NCI-H1417 (cell line): ENCODE measurements at regions not wholly inside any gene's neighbourhood (a gene's known extent, or its start where the extent isn't known, plus 50 kb on each side); places are given as distances from the start of the nearest gene placed in this dataset.
"Not testable (repeated sequence)": the region's sequence is repeated elsewhere in the genome, so short reads cannot be mapped to it uniquely, and the experiment has no call there.

Experiments used
- DNase-seq, 3 experiments: peaks; one replicate each; lab custom pipeline; 2025; lab: John Stamatoyannopoulos, UW

GRCh38 chr17:6257336-6257735 is 177.6 kb downstream of the AIPL1 start:
- DNase-seq = no peak

- DNase-seq = peak in 1 of 3 experiments; percentile 23
These were observed 179.6 kb downstream of the AIPL1 start for GRCh38 chr17:6255322-6255721.

GRCh38 chr17:6254036-6254435 is 180.9 kb downstream of the AIPL1 start:
- DNase-seq = no peak

DNA sequence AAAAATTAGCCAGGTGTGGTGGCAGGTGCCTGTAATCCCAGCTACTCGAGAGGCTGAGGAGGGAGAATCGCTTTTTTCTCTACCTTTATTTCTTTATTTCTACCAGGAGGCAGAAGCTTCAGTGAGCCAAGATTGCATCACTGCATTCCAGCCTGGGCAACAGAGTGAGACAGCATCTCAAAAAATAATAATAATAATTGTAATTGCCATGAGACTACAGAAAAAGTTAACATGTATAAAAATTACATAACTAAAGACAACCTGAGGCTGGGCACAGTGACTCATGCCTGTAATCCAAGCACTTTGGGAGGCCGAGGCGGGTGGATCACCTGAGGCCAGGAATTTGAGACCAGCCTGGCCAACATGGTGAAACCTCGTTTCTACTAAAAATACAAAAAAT is 181.5 kb downstream of the WSCD1 start:
- DNase-seq = not testable (repeated sequence)

DNA sequence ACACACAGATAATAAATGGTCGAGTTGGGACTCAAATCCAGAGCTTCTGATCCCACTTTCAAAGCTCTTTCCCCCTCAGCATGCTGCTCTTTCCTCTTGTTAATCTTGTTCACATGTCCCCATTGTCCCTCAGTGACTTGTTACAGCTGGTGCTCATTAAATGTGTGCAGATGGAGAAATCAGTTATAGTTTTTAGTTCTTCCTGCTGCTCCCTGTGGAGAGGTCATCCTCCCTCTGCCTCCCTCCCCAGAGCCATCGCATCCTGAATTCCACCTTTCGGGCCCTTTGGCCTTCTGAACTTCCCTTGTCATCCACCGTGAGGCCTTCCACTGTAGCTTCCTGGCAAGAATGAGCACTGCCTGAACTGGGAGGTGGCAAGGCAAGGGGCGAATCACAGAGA is 179.6 kb downstream of the WSCD1 start:
- DNase-seq = no peak

DNA sequence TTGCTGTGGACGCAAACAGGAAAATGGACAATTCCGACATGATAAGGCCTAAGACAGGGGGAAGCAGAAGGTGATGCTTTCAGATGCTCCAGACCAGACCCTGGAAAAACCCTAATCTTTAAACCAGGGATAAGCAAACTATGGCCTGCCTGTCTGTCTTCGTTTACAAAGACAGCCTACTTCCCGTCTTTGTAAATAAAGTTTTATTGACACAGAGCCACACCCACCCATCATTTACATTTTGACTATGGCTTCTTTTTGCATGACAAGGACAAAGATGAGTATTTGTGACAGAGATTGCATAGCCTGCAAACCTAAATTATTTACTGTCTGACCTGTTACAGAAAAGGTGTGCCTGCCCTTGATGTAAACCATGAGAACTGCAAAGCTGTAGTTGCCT is 177.9 kb downstream of the WSCD1 start:
- no peak for DNase-seq

- no peak for DNase-seq
These were observed 175.4 kb downstream of the WSCD1 start for GRCh38 chr17:6245301-6246177.

GRCh38 chr17:6244796-6245195 is 174.6 kb downstream of the WSCD1 start:
- DNase-seq = peak in 1 of 3 experiments; percentile 27

DNA sequence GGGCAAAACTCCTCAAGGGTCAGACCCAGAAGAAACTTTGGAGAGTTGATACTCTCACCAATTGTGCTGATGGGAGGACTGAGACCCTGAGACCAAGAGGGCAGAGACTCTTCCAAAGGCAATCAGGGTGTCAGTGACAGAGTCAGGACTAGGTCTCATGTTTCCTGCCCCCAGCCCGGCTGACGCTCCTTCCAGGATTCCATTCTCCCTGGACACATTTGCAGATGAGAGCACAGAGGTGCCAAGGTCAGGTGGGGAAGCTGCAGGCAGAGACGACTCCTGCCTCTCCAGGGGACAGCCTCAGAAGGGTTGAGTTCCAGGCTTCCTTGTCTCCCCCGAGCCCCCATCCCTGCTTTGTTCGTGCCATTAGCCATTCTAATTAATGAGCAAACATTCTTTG is 174.1 kb downstream of the WSCD1 start:
- no peak for DNase-seq

DNA sequence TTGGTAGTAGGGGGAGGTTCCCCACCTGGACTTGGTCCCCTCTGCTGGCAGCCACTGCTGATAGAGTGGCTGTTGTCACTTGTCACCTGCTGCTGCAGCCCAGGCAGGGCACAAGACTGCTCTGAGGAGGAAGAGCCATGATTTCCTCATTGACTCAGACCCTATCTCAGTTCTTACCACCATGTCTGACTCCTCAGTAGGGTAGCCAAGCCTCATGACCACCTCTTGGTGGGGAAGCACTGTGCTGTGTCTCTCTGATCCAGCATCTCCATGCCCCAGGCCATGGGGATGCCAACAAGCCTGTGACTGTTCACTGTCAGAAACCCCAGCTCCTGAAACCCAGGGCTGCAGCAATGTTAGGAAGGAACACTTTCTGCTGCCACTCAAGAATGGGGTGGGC is 173.0 kb downstream of the WSCD1 start:
- no peak for DNase-seq

DNA sequence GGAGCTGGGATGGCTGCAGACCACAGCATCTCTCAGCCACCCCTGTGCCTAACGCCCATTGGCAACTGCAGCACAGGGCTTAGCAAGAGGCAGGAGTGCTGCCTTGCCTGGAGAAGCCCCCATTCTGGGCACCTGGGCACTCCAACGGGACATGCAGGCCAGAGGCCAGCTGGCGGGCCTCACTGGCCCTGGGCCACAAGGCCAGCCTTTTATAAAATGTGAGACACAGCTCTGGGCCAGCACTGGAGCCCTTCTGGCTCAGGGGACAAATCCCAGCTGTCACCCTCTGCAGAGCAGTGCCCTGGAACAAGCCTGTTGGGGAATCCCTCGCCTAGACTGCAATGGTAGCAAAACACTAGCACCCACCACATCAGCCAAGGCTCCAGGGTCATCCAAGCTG is 171.8 kb downstream of the WSCD1 start:
- DNase-seq = no peak

DNA sequence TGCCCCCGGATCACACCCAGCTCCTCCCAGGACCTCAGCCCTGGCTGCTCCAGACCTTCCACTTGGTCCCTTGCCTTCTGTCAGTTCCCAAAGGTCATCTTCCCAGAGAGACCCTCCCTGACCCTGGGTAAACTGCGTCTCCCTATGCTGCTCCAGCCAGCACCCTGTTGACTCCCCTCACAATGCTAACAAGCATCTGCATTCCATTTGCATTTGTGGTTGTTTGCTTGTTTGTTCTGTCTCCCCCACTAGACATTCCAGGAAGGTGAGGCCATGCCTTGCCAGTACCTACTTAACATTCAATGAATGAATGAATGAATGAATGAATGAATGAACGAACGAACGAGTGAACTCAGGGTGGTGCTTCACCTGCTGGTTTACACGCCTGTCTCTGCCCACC is 171.2 kb downstream of the WSCD1 start:
- DNase-seq = no peak

DNA sequence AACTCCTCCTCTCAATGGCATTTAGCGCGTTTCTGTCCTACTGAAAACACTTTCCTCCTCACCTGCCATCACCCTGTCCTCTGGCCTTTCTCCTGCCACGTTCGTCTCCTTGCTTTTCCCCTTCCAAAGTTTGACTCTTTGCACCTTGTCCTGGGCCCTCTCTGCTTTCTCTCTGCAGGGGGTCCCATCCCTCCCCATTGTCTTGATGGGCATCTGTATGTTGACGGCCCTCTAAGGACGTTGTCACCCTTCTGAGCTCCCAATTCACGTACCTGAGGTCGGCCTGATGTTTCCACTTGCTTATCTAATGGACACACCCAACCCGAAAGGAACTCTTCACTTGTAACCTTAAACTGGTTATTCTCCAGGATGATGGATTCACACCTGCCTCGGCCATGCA is 170.4 kb downstream of the WSCD1 start:
- DNase-seq = no peak

DNA sequence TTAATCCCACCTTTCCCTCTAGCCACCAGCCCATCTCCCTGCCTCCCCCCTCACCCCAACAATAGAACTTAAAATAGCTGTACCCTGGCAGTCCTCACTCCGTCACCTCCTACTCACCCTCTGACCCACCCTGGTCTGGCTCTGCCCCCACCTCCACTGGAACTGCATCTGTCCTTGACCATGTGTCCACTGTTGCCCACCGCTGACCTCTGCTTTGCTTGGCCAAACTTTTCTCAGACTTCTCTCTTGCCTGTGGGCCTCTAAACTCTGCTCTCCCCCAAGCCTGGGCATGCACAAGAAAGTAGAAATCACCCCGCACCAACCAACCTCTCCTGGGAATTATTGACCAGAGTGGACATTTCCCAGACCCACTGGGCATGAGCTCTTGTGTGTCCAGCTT is 169.8 kb downstream of the WSCD1 start:
- DNase-seq = no peak

DNA sequence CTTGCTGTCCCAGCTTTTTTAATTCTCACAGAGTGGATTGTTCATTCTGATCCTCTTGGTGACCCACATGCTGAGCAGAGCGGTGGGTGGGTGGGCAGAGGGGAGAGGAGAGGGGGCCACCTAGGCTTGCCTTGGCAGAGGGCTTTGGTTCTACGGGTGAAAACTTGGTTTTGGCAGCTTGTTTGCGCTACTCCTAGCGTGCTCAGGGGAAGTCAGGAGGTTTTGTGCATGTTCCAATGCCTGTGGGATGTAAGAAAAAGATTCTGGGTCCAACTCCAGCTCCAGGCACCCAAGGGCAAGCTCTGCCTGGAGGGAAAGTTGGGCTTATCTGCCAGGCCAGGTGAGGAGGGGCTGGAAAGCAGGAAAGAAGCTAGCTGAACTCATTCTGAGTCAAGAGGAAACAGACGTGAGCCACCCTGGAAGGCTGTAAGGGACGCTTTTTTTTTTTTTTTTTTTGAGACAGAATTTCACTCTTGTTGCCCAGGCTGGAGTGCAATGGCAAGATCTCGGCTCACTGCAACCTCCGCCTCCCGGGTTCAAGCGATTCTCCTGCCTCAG is 169.1 kb downstream of the WSCD1 start:
- DNase-seq = no peak

- no peak for DNase-seq
These were observed 163.7 kb downstream of the WSCD1 start for GRCh38 chr17:6233856-6234255.

DNA sequence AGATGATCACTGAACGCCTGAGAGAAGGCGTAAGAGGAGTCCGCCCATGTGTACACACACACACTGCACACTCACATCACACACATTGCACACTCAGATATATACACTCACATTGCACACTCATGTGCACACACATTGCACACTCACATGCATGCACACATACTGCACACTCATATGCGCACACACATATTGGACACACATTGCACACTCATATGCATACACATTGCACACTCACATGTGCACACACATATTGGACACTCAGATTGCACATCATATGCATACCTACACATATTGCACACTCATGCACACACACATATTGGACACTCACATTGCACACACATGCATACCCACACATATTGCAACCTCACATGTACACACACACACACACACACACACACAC is 163.2 kb downstream of the WSCD1 start:
- DNase-seq = no peak

DNA sequence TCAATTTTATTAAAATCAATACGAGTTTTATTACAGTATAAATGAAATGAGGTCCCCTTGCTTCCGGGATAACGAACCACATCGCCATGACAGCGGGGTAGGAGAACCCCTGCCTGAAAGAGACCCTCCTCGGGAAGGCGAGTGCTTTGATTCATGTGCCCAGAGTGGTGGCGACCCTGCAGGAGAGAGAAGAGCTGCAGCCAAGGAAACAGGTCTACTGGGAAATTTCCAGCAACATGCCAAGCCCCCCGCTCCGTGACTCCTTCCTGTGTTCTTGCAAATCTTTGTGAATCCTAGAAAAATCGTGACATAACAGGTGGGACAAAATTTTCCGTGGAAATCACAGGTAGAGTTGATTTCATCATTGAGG is 162.5 kb downstream of the WSCD1 start:
- DNase-seq = no peak

- no peak for DNase-seq
These were observed 161.9 kb downstream of the WSCD1 start for GRCh38 chr17:6231886-6232731.

- no peak for DNase-seq
These were observed 161.3 kb downstream of the WSCD1 start for GRCh38 chr17:6231465-6231864.

DNA sequence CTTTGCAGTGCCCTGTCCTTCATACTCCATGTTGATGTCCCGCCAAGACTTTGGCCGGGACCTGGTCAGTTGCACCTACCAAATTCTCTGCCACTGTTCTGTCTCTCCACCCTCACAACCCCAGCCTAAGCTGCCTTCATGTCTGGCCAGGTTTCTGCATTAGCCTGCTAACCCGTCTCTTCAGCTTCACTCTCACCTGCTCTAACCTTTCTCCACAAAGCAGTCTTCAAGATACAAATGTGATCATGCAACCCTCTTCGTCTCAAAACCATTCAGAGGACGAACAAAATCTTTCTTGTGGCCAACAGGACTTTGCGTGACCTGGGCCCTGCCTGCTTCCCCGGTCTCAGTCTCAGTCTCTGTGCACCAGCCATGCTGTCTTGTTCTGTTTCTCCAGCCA is 148.2 kb downstream of the WSCD1 start:
- no peak for DNase-seq

GRCh38 chr17:6215071-6216035 is 145.2 kb downstream of the WSCD1 start:
- no peak for DNase-seq
